OCI-LY3 (cell line): ENCODE measurements at regions not wholly inside any gene's neighbourhood (a gene's known extent, or its start where the extent isn't known, plus 50 kb on each side); places are given as distances from the start of the nearest gene placed in this dataset.

Experiments used
- EZH2phosphoT487 ChIP-seq: fragments of 200-600 bp; shearing (Covaris generic); IDR thresholded peaks from 2 replicates; pipeline ENCODE4 v1.6.1; 2018; ENCODE audit warnings: antibody characterized with exemption, mixed run types, low read depth
- TF ChIP-seq, protein P1 (sequence below): fragments of 200-600, 300-600 bp; sonication (generic); IDR thresholded peaks from 2 replicates; pipeline ENCODE4 v1.5.1; 2014; ENCODE audit warnings: antibody characterized with exemption, low read length, low read depth

- TF ChIP-seq, protein P1, sequence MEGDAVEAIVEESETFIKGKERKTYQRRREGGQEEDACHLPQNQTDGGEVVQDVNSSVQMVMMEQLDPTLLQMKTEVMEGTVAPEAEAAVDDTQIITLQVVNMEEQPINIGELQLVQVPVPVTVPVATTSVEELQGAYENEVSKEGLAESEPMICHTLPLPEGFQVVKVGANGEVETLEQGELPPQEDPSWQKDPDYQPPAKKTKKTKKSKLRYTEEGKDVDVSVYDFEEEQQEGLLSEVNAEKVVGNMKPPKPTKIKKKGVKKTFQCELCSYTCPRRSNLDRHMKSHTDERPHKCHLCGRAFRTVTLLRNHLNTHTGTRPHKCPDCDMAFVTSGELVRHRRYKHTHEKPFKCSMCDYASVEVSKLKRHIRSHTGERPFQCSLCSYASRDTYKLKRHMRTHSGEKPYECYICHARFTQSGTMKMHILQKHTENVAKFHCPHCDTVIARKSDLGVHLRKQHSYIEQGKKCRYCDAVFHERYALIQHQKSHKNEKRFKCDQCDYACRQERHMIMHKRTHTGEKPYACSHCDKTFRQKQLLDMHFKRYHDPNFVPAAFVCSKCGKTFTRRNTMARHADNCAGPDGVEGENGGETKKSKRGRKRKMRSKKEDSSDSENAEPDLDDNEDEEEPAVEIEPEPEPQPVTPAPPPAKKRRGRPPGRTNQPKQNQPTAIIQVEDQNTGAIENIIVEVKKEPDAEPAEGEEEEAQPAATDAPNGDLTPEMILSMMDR: no peak
- TF ChIP-seq EZH2phosphoT487: no peak
Measured at GRCh38 chr15:60086681-60087429, 82.7 kb downstream of the FOXB1 start.
